A673 (cell line): ENCODE measurements at regions not wholly inside any gene's neighbourhood (a gene's known extent, or its start where the extent isn't known, plus 50 kb on each side); places are given as distances from the start of the nearest gene placed in this dataset.
A peak's percentile ranks its signal among the peaks of the same experiment; 100 is the strongest.

ENCODE experiments used
- BruUV-seq: library from RNA; stranded (reverse); fragments of 400-500 nt; replicated peaks from 2 replicates; lab custom pipeline; 2021; lab: Mats Ljungman, UMichigan
- CTCF ChIA-PET: fragments of 300-600 bp; sonication (Branson Sonifier 250); formaldehyde crosslinking; loops from one replicate; lab custom pipeline; 2022; ENCODE audit warnings: antibody characterized with exemption; lab: Charles Lee
- POLR2A ChIA-PET: fragments of 300-600 bp; sonication (Branson Sonifier 250); formaldehyde crosslinking; loops from one replicate; lab custom pipeline; 2022; ENCODE audit warnings: antibody characterized with exemption; ENCODE audit not compliant: low non-redundant PET; lab: Charles Lee
- DNase-seq: peaks from one replicate; pipeline ENCODE4 v3.0.0-alpha.2; 2015; ENCODE audit warnings: low spot score
- H3K27ac ChIP-seq: fragments of 200-600 bp; sonication (generic); 2 replicates; pipeline ENCODE4 v1.5.1; 2016; ENCODE audit warnings: mixed run types, low read depth, mild to moderate bottlenecking, mixed read lengths, antibody characterized with exemption, low read length; ENCODE audit not compliant: poor library complexity, severe bottlenecking
- H3K27me3 ChIP-seq: fragments of 200-600 bp; sonication (generic); replicated peaks from 2 replicates; pipeline ENCODE4 v1.6.1; 2017; ENCODE audit warnings: mixed run types, low read depth, mild to moderate bottlenecking, mixed read lengths, antibody characterized with exemption, low read length; ENCODE audit not compliant: insufficient read depth, poor library complexity
- H3K36me3 ChIP-seq: fragments of 200-600 bp; sonication (generic); 2 replicates; pipeline ENCODE4 v1.6.1; 2016; ENCODE audit warnings: mixed run types, mild to moderate bottlenecking, mixed read lengths, antibody characterized with exemption, low read length; ENCODE audit not compliant: insufficient read depth, poor library complexity, severe bottlenecking
- H3K4me1 ChIP-seq: fragments of 200-600 bp; sonication (generic); 2 replicates; pipeline ENCODE4 v1.6.1; 2017; ENCODE audit warnings: mixed run types, mild to moderate bottlenecking, mixed read lengths, antibody characterized with exemption, low read length; ENCODE audit not compliant: insufficient read depth, poor library complexity, severe bottlenecking
- H3K4me3 ChIP-seq: fragments of 200-600 bp; sonication (generic); 2 replicates; pipeline ENCODE4 v1.5.1; 2016; ENCODE audit warnings: low read depth, mixed run types, mild to moderate bottlenecking, mixed read lengths, low read length; ENCODE audit not compliant: poor library complexity, severe bottlenecking
- H3K9me3 ChIP-seq: fragments of 200-600 bp; sonication (generic); 2 replicates; pipeline ENCODE4 v1.6.1; 2016; ENCODE audit warnings: mixed run types, low read depth, mild to moderate bottlenecking, mixed read lengths, antibody characterized with exemption, low read length; ENCODE audit not compliant: poor library complexity, severe bottlenecking
- EZH2 ChIP-seq: fragments of 200-600 bp; sonication (generic); IDR thresholded peaks from 2 replicates; pipeline ENCODE4 v1.6.1; 2017; ENCODE audit warnings: borderline replicate concordance, low read depth, mild to moderate bottlenecking, mixed read lengths, antibody characterized with exemption, low read length; ENCODE audit not compliant: poor library complexity, severe bottlenecking
- intact Hi-C: fragments of 100-400 bp; cut with micrococcal nuclease; formaldehyde crosslinking; loops from one replicate; pipeline ENCODE4 v1.10.0; 2022; ENCODE audit not compliant: unreplicated experiment
- TF ChIP-seq, protein P1 (sequence below): fragments of 300-800, 200-600 bp; sonication (generic); conservative IDR thresholded peaks from 2 replicates; pipeline ENCODE4 v1.5.1; 2017; ENCODE audit warnings: low read depth, mild to moderate bottlenecking, antibody characterized with exemption, low read length, moderate library complexity, mixed read lengths

DNA sequence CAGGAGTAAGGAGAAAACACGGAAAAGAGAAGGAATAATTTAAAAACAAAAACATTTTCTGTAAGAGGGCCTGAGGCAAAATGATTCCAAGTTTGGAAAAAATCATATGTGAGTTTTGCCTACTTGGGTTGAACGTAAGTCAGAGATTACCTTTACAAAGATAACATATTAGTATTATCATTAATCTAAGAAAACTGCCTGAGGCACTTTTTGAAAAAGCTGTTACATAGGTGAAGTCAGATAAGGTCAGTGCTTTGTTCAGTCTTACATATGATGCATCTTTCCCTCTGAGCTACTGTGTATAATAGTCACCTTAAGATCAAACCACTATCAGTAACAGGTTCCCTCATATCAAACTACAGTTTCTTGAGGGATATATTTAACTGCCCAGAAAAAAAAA is 287.2 kb downstream of the TMA16 start:
- DNase-seq, result no peak
- CTCF ChIA-PET, result no interaction called here
- Histone ChIP-seq H3K27ac (no peak overlapping the region), H3K4me3 (no peak overlapping the region), H3K27me3 (no peaks in the 10 kb centered on the region), H3K36me3 (no peaks in the 10 kb centered on the region), H3K4me1 (no peaks in the 10 kb centered on the region), H3K9me3 (no peaks in the 10 kb centered on the region)
- POLR2A ChIA-PET, result no interaction called here
- no TSS peak for BruUV-seq
- TF ChIP-seq, protein P1, sequence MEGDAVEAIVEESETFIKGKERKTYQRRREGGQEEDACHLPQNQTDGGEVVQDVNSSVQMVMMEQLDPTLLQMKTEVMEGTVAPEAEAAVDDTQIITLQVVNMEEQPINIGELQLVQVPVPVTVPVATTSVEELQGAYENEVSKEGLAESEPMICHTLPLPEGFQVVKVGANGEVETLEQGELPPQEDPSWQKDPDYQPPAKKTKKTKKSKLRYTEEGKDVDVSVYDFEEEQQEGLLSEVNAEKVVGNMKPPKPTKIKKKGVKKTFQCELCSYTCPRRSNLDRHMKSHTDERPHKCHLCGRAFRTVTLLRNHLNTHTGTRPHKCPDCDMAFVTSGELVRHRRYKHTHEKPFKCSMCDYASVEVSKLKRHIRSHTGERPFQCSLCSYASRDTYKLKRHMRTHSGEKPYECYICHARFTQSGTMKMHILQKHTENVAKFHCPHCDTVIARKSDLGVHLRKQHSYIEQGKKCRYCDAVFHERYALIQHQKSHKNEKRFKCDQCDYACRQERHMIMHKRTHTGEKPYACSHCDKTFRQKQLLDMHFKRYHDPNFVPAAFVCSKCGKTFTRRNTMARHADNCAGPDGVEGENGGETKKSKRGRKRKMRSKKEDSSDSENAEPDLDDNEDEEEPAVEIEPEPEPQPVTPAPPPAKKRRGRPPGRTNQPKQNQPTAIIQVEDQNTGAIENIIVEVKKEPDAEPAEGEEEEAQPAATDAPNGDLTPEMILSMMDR, result no peak
- no peak for TF ChIP-seq EZH2
- intact Hi-C loops, result no loop called here

DNA sequence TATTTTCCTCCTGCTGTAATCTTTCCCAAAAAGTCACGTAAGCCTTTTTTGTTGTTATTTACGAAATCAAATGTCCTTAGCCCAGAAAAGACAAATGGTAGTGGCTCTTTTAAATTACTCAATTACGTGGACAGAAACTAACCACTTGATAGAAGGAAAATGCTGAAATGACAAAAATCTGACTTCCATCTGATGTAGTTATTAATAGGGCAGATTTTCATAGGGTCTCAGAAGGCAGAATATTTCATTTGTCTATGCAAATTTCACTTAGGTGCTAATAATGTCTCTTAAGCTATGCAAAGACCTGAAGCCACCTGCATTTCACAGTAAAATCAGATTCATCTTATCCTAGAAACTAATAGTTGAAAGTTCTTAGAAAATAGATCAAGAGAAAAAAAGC is 295.7 kb downstream of the TMA16 start:
- no TSS peak for BruUV-seq
- POLR2A ChIA-PET, result no interaction called here
- DNase-seq, result no peak
- H3K27me3 ChIP-seq, result no peaks in the 10 kb centered on the region
- no peak overlapping the region for H3K27ac ChIP-seq
- H3K9me3 ChIP-seq, result no peaks in the 10 kb centered on the region
- TF ChIP-seq, protein P1, result no peak
- TF ChIP-seq EZH2, result no peak
- H3K4me1 ChIP-seq, result no peaks in the 10 kb centered on the region
- H3K4me3 ChIP-seq, result no peak overlapping the region
- CTCF ChIA-PET, result no interaction called here
- intact Hi-C loops, result no loop called here
- H3K36me3 ChIP-seq, result no peaks in the 10 kb centered on the region

DNA sequence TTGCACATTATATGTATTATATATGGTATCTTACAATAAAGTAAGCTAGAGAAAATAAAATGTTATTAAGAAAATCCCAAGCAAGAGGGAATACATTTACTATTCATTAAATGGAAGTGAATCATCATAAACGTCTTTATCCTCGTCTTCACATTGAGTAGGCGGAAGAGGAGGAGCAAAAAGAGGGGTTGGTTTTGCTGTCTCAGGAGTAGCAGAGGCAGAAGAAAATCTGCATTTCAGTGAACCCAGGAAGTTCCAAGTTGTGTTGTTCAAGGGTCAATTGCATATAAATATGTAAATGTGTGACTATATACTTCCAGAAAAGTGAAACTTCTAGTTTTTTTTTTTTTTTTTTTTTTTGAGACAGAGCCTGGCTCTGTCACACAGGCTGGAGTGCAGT is 301.4 kb downstream of the TMA16 start:
- Histone ChIP-seq H3K4me3 (no peak overlapping the region), H3K27me3 (no peaks in the 10 kb centered on the region), H3K36me3 (no peaks in the 10 kb centered on the region), H3K27ac (no peak overlapping the region), H3K4me1 (no peaks in the 10 kb centered on the region), H3K9me3 (no peaks in the 10 kb centered on the region)
- no peak for TF ChIP-seq EZH2
- TF ChIP-seq, protein P1, result no peak
- ChIA-PET POLR2A (no interaction called here), CTCF (no interaction called here)
- no TSS peak for BruUV-seq
- intact Hi-C loops, result no loop called here
- peak; percentile 56 for DNase-seq

DNA sequence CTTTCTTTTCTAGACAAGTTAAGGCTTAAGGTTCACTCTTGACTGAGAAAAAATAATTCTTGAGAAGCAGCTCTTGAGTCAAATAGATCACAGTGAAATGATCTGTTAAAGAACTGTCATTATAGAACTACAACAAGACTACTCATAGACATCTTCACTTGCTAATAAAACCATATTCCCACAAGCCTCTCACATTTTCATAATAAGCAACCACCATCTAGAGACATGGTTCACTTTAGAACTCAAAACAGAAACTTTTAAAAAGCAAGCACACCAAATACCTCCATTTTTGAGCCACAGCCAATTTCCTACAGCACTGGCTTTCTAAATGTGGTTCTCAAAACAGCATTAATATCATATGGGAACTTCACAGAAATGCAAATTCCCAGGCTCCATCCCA is 309.5 kb downstream of the TMA16 start:
- no peaks in the 10 kb centered on the region for H3K4me1 ChIP-seq
- no peaks in the 10 kb centered on the region for H3K27me3 ChIP-seq
- no peak overlapping the region for H3K27ac ChIP-seq
- POLR2A ChIA-PET, result no interaction called here
- no peak for DNase-seq
- no TSS peak for BruUV-seq
- no peaks in the 10 kb centered on the region for H3K9me3 ChIP-seq
- H3K36me3 ChIP-seq, result no peaks in the 10 kb centered on the region
- no peak overlapping the region for H3K4me3 ChIP-seq
- intact Hi-C loops, result no loop called here
- CTCF ChIA-PET, result no interaction called here
- no peak for TF ChIP-seq EZH2
- TF ChIP-seq, protein P1, result no peak
